Keratinocyte (primary cell): ENCODE measurements at regions not wholly inside any gene's neighbourhood (a gene's known extent, or its start where the extent isn't known, plus 50 kb on each side); places are given as distances from the start of the nearest gene placed in this dataset.

Experiments used
- DNase-seq: peaks from one replicate; pipeline ENCODE4 v3.0.0-alpha.2; 2011; ENCODE audit warnings: low read depth, missing footprints, low spot score
- FAIRE-seq: peaks from 2 replicates; lab custom pipeline; 2011; peaks lifted over from hg19 to GRCh38; lab: Jason Lieb, UNC
- H2AFZ ChIP-seq: 2 replicates; pipeline ENCODE4 v1.6.0; 2012; ENCODE audit warnings: low read length, control low read depth, inconsistent platforms; ENCODE audit not compliant: control insufficient read depth
- H3K27ac ChIP-seq: 2 replicates; pipeline ENCODE4 v1.5.1; 2011; ENCODE audit warnings: low read length; ENCODE audit not compliant: control insufficient read depth, insufficient read depth
- H3K27me3 ChIP-seq: 3 replicates; pipeline ENCODE4 v1.6.0; 2011; ENCODE audit warnings: low read length; ENCODE audit not compliant: control insufficient read depth, insufficient read depth; ENCODE audit errors: extremely low read depth
- H3K36me3 ChIP-seq, 2 experiments: 2 replicates in 1 of 2; 3 replicates in 1 of 2; pipeline ENCODE4 v1.5.1; 2011; ENCODE audit warnings: low read length in 2 of 2, mild to moderate bottlenecking in 1 of 2; ENCODE audit not compliant: control insufficient read depth in 2 of 2, insufficient read depth in 2 of 2; ENCODE audit errors: extremely low read depth in 1 of 2
- H3K4me1 ChIP-seq: 3 replicates; pipeline ENCODE4 v1.5.1; 2011; ENCODE audit warnings: low read length; ENCODE audit not compliant: control insufficient read depth, insufficient read depth; ENCODE audit errors: extremely low read depth
- H3K4me2 ChIP-seq: 3 replicates; pipeline ENCODE4 v1.6.0; 2011; ENCODE audit warnings: low read depth, low read length; ENCODE audit not compliant: control insufficient read depth, insufficient read depth; ENCODE audit errors: extremely low read depth
- H3K4me3 ChIP-seq, 3 experiments: fragments of 200-600 bp in 1 of 3; sonication (generic) in 1 of 3; 2 replicates in 2 of 3; 3 replicates in 1 of 3; pipeline ENCODE4 v1.5.1; 2011 to 2016; ENCODE audit warnings: low read length in 3 of 3, mild to moderate bottlenecking in 3 of 3, control low read depth in 2 of 3, inconsistent platforms in 1 of 3, low read depth in 1 of 3, mixed read lengths in 1 of 3, mixed run types in 1 of 3, moderate library complexity in 1 of 3; ENCODE audit not compliant: control insufficient read depth in 2 of 3, insufficient read depth in 2 of 3; ENCODE audit errors: extremely low read depth in 1 of 3
- H3K79me2 ChIP-seq: 2 replicates; pipeline ENCODE4 v1.6.0; 2012; ENCODE audit warnings: low read length; ENCODE audit not compliant: control insufficient read depth, insufficient read depth
- H3K9ac ChIP-seq: 3 replicates; pipeline ENCODE4 v1.6.0; 2011; ENCODE audit warnings: low read length; ENCODE audit not compliant: control insufficient read depth, insufficient read depth; ENCODE audit errors: extremely low read depth
- H3K9me1 ChIP-seq: 3 replicates; pipeline ENCODE4 v1.6.0; 2011; ENCODE audit warnings: low read length; ENCODE audit not compliant: control insufficient read depth, insufficient read depth; ENCODE audit errors: extremely low read depth
- H3K9me3 ChIP-seq: 2 replicates; pipeline ENCODE4 v1.5.1; 2012; ENCODE audit warnings: low read depth, low read length; ENCODE audit not compliant: control insufficient read depth
- H4K20me1 ChIP-seq: 3 replicates; pipeline ENCODE4 v1.6.0; 2011; ENCODE audit warnings: low read length; ENCODE audit not compliant: control insufficient read depth, insufficient read depth; ENCODE audit errors: extremely low read depth
- CTCF ChIP-seq, 3 experiments: IDR thresholded peaks in 1 of 3; conservative IDR thresholded peaks in 1 of 3; optimal IDR thresholded peaks in 1 of 3; 2 replicates in 2 of 3; 3 replicates in 1 of 3; pipeline versions ENCODE3 to v1.5.1; 2011; ENCODE audit warnings: low read length in 3 of 3, mild to moderate bottlenecking in 3 of 3, moderate library complexity in 2 of 3, control low read depth in 1 of 3, inconsistent platforms in 1 of 3; ENCODE audit not compliant: insufficient read depth in 2 of 3; ENCODE audit errors: extremely low read depth in 1 of 3
- EZH2 ChIP-seq: IDR thresholded peaks from one replicate; pipeline ENCODE4 v1.6.1; 2012; ENCODE audit warnings: inconsistent platforms, mild to moderate bottlenecking, low read length, moderate library complexity
- dilution Hi-C: fragments of 300-500 bp; cut with MboI; formaldehyde crosslinking; loops from one replicate; pipeline ENCODE4 v1.7.0; 2020; ENCODE audit warnings: low sequenced_read_pairs; ENCODE audit not compliant: extremely low pct_ligation_motif_present

- no peaks in the 10 kb centered on the region for H3K36me3 ChIP-seq
- TF ChIP-seq CTCF (optimal IDR thresholded peaks at IDR 0.05 in 1 of 3, IDR thresholded peaks at IDR 0.05 in 1 of 3, conservative IDR thresholded peaks at IDR 0.05 in 1 of 3; ENCODE audit: extremely low read depth in 1 of 3, insufficient read depth in 2 of 3, low read length in 3 of 3), result no peak
- TF ChIP-seq EZH2, result no peak
- no peaks in the 10 kb centered on the region for H3K27me3 ChIP-seq
- no peaks in the 10 kb centered on the region for H4K20me1 ChIP-seq
- H3K9me3 ChIP-seq, result no peaks in the 10 kb centered on the region
- no peak overlapping the region for H3K4me2 ChIP-seq
- dilution Hi-C loops, result no loop called here
- DNase-seq (no peak), FAIRE-seq (no peak)
- peaks cover 41% of the 10 kb centered on the region for H3K4me1 ChIP-seq
- H3K27ac ChIP-seq, result no peak overlapping the region
- H3K4me3 ChIP-seq, result no peak overlapping the region
- no peaks in the 10 kb centered on the region for H3K79me2 ChIP-seq
- H3K9ac ChIP-seq, result no peak overlapping the region
- H3K9me1 ChIP-seq, result no peaks in the 10 kb centered on the region
- no peak overlapping the region for H2AFZ ChIP-seq
These were observed 131.6 kb upstream of the E2F8 start for GRCh38 chr11:19372381-19372780.

DNA sequence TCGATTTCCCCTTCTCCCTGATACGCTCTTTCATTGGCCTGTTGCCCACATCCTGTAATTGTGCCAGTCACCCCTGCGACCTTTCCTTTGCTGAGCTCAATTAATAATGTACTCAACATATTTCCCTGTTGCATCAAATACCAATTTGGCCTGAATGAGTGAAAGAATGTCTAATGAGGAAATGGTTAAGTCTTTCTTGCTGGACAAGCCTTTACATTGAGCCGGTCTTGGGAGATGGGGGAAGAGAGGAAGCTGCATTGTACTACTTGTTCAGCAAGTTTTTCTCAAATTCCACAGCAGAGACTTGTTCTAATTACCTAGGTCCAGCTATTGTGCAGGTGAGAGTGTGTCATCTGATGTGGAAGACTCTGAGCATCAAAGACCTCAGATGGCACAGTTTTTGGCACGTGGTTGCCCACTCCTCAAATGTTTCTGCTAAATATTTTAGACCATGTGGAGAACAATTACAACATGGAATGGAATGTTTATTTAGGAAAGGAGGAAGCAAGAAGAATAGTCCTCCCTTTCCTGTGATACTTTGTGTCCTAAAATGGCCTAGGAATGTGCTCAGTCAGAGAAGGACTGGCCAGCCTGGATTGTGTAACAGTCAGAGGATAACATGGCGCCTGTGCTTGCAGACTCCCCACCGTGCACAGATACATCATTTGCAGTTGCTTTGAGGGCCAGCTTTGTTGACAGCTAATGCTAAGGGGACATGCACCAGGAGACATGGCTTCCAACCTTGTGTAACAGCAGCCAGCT is 129.5 kb upstream of the E2F8 start:
- Histone ChIP-seq H3K4me2 (peak overlapping the region; percentile 11), H3K9me3 (no peaks in the 10 kb centered on the region), H3K9ac (no peak overlapping the region), H2AFZ (no peak overlapping the region), H4K20me1 (no peaks in the 10 kb centered on the region), H3K9me1 (no peaks in the 10 kb centered on the region), H3K79me2 (no peaks in the 10 kb centered on the region), H3K27me3 (no peaks in the 10 kb centered on the region), H3K36me3 (no peaks in the 10 kb centered on the region), H3K4me3 (no peak overlapping the region), H3K27ac (no peak overlapping the region), H3K4me1 (peaks cover 44% of the 10 kb centered on the region)
- dilution Hi-C loops, result no loop called here
- no peak for DNase-seq
- peak; percentile 96 for FAIRE-seq
- TF ChIP-seq EZH2 (no peak), CTCF (optimal IDR thresholded peaks at IDR 0.05 in 1 of 3, IDR thresholded peaks at IDR 0.05 in 1 of 3, conservative IDR thresholded peaks at IDR 0.05 in 1 of 3; ENCODE audit: extremely low read depth in 1 of 3, insufficient read depth in 2 of 3, low read length in 3 of 3) (no peak)
